ENCODE measurements at regions not wholly inside any gene's neighbourhood (a gene's known extent, or its start where the extent isn't known, plus 50 kb on each side); places are given as distances from the start of the nearest gene placed in this dataset.

DNA sequence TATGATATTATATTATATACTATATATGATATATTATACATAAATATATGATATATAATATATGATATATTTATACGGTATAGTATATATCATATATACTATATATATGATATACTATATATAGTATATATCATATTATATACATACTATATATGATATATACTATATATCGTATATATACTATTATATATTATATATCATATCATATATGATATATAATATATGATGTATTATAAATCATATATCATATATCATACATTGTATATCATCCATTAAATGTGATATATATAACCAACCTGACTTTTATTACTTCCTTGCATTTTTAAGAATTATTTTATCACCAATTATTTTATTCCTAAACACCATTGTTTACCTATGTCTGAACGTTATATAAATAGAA is 146.6 kb upstream of the PRSS16 start:
- Mint-ChIP-seq H3K4me1 (ENCODE audit: unreplicated experiment) (peaks cover 9% of the 10 kb centered on the region), H3K36me3 (ENCODE audit: low read depth, unreplicated experiment) (no peaks in the 10 kb centered on the region), H3K27me3 (ENCODE audit: unreplicated experiment) (peaks cover 6% of the 10 kb centered on the region), H3K4me3 (ENCODE audit: unreplicated experiment) (no peak overlapping the region), H3K27ac (ENCODE audit: unreplicated experiment) (no peak overlapping the region), H3K9me3 (ENCODE audit: unreplicated experiment) (no peaks in the 10 kb centered on the region)
- no peak for TF ChIP-seq CTCF (IDR thresholded peaks at IDR 0.05; ENCODE audit: unreplicated experiment)
- no peak for DNase-seq (ENCODE audit: low spot score)

DNA sequence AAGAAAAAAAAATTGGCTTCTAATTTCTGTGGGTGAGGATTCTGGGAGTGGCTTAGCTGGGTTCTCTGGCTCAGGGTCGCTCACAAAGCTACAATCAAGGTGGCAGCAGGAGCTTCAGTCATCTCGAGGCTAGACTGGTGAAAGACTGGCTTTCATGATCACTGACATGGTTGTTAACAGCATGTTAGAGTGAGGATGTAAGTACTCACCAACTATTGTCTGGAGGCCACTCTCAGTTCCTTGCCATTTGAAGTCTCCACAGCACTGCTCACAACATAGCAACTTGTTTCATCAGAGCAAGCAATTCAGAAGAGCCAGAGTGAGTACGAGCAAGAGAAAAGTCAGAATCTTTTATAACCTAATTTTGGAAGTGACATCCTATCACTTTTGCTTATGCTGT is 145.7 kb upstream of the PRSS16 start:
- no peak for DNase-seq (ENCODE audit: low spot score)
- H3K4me3 Mint-ChIP-seq (ENCODE audit: unreplicated experiment): no peak overlapping the region
- no peak for TF ChIP-seq CTCF (IDR thresholded peaks at IDR 0.05; ENCODE audit: unreplicated experiment)
- peaks cover 5% of the 10 kb centered on the region for H3K27me3 Mint-ChIP-seq (ENCODE audit: unreplicated experiment)
- peaks cover 6% of the 10 kb centered on the region for H3K4me1 Mint-ChIP-seq (ENCODE audit: unreplicated experiment)
- H3K27ac Mint-ChIP-seq (ENCODE audit: unreplicated experiment): no peak overlapping the region
- H3K36me3 Mint-ChIP-seq (ENCODE audit: low read depth, unreplicated experiment): no peaks in the 10 kb centered on the region
- no peaks in the 10 kb centered on the region for H3K9me3 Mint-ChIP-seq (ENCODE audit: unreplicated experiment)

DNA sequence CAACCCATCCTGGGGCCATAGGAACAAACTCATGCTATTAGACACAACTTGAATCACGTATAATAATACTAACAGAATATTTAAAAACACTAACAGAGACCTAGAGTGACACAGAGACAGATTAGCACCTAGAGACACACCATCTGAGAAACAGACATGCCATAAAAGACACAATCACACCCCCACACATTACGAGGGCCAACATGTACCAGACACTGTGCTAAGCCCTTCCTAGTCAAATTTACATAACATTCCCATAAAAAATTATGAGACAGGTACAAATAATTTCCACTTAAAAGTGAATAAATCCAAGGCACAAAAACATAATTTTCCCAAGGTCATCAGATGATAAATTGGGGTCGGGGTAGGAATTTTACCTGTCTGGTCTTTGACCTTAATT is 141.1 kb upstream of the PRSS16 start:
- Mint-ChIP-seq H3K4me1 (ENCODE audit: unreplicated experiment) (no peaks in the 10 kb centered on the region), H3K36me3 (ENCODE audit: low read depth, unreplicated experiment) (no peaks in the 10 kb centered on the region), H3K9me3 (ENCODE audit: unreplicated experiment) (no peaks in the 10 kb centered on the region), H3K27ac (ENCODE audit: unreplicated experiment) (no peak overlapping the region), H3K27me3 (ENCODE audit: unreplicated experiment) (no peaks in the 10 kb centered on the region), H3K4me3 (ENCODE audit: unreplicated experiment) (no peak overlapping the region)
- no peak for DNase-seq (ENCODE audit: low spot score)
- TF ChIP-seq CTCF (IDR thresholded peaks at IDR 0.05; ENCODE audit: unreplicated experiment): no peak

- Mint-ChIP-seq H3K9me3 (ENCODE audit: unreplicated experiment) (peaks cover 18% of the 10 kb centered on the region), H3K36me3 (ENCODE audit: low read depth, unreplicated experiment) (peaks cover 8% of the 10 kb centered on the region), H3K27ac (ENCODE audit: unreplicated experiment) (no peak overlapping the region), H3K4me1 (ENCODE audit: unreplicated experiment) (no peaks in the 10 kb centered on the region), H3K4me3 (ENCODE audit: unreplicated experiment) (no peak overlapping the region), H3K27me3 (ENCODE audit: unreplicated experiment) (no peaks in the 10 kb centered on the region)
- DNase-seq (ENCODE audit: low spot score): no peak
- no peak for TF ChIP-seq CTCF (IDR thresholded peaks at IDR 0.05; ENCODE audit: unreplicated experiment)
These were observed 135.8 kb upstream of the PRSS16 start for GRCh38 chr6:27111743-27112142.

DNA sequence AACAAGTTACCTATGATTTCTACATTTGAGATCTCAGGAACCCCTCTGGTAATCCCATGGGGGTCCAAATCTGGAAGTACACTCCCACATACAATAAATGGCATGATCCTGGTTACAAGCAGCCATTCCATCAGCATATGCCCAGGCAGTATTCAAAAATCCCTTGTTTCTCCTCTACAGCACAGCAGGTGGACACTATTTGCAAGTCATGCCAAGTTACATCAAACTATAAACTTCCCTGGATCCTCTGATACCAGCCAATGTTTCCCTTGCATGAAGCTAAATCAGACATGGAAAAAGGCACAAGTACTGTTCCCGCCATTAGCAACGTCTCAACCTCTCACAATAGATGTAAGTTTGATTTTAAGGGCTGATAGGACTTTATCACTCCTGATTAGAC is 134.5 kb upstream of the PRSS16 start:
- no peak overlapping the region for H3K4me3 Mint-ChIP-seq (ENCODE audit: unreplicated experiment)

More for the DNA sequence above, 134.5 kb upstream of the PRSS16 start:
- Mint-ChIP-seq H3K36me3 (ENCODE audit: low read depth, unreplicated experiment) (peaks cover 8% of the 10 kb centered on the region), H3K27me3 (ENCODE audit: unreplicated experiment) (no peaks in the 10 kb centered on the region), H3K27ac (ENCODE audit: unreplicated experiment) (no peak overlapping the region), H3K4me1 (ENCODE audit: unreplicated experiment) (no peaks in the 10 kb centered on the region), H3K9me3 (ENCODE audit: unreplicated experiment) (peaks cover 18% of the 10 kb centered on the region)
- no peak for DNase-seq (ENCODE audit: low spot score)
- no peak for TF ChIP-seq CTCF (IDR thresholded peaks at IDR 0.05; ENCODE audit: unreplicated experiment)
